Breast epithelium (tissue), 3 donors: ENCODE measurements at regions not wholly inside any gene's neighbourhood (a gene's known extent, or its start where the extent isn't known, plus 50 kb on each side); places are given as distances from the start of the nearest gene placed in this dataset.
"Not testable (repeated sequence)": the region's sequence is repeated elsewhere in the genome, so short reads cannot be mapped to it uniquely, and the experiment has no call there.

Source experiments
- CTCF ChIP-seq, 3 donors: fragments of 450-650 bp; IDR thresholded peaks; one replicate each; pipeline ENCODE4 v1.5.1; 2016 to 2017; ENCODE audit warnings: antibody characterized with exemption in 3 of 3, mild to moderate bottlenecking in 3 of 3, moderate library complexity in 3 of 3
- POLR2A ChIP-seq: fragments of 450-650 bp; IDR thresholded peaks from one replicate; pipeline ENCODE4 v1.6.1; 2016; ENCODE audit warnings: antibody characterized with exemption, mild to moderate bottlenecking, moderate library complexity
- POLR2AphosphoS5 ChIP-seq, 3 donors: sonication (generic); formaldehyde crosslinking; IDR thresholded peaks; one replicate each; pipeline ENCODE4 v1.6.1; 2017; ENCODE audit warnings: antibody characterized with exemption in 3 of 3

DNA sequence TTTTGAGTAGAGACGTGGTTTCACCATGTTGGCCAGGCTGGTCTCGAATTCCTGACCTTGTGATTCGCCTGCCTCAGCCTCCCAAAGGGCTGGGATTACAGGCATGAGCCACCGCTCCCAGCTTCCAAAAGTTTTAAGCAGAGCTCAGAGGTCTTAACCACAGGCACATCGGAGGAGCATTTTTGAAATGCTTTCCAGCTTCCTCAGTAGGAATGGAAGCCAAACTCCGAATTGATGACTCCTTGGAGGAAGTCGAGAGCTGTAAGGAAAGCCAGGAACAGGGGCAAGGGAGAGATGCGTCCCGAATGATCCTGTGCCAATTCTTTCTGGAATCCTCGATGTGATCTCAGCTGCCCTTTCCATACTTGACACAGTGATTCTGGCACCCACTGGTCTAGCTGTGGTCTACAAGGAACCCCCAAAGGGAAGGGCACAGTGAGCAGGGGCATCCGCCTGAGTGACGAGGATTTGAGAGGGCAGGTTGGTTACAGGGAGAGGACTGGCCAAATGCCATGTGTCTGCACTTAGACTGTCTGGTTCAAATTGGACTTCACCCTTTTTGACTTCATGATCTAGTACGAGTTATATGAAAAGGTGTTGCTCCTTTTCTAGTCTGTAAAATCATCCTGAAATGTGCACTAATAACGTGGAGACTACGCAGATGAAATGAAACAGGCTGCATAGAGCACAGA, 138.2 kb downstream of the ADRA2C start:
- TF ChIP-seq POLR2A; CTCF (IDR thresholded peaks at IDR 0.05); POLR2AphosphoS5 (IDR thresholded peaks at IDR 0.05): not testable (repeated sequence)
